ENCODE measurements at regions not wholly inside any gene's neighbourhood (a gene's known extent, or its start where the extent isn't known, plus 50 kb on each side); places are given as distances from the start of the nearest gene placed in this dataset.

DNA sequence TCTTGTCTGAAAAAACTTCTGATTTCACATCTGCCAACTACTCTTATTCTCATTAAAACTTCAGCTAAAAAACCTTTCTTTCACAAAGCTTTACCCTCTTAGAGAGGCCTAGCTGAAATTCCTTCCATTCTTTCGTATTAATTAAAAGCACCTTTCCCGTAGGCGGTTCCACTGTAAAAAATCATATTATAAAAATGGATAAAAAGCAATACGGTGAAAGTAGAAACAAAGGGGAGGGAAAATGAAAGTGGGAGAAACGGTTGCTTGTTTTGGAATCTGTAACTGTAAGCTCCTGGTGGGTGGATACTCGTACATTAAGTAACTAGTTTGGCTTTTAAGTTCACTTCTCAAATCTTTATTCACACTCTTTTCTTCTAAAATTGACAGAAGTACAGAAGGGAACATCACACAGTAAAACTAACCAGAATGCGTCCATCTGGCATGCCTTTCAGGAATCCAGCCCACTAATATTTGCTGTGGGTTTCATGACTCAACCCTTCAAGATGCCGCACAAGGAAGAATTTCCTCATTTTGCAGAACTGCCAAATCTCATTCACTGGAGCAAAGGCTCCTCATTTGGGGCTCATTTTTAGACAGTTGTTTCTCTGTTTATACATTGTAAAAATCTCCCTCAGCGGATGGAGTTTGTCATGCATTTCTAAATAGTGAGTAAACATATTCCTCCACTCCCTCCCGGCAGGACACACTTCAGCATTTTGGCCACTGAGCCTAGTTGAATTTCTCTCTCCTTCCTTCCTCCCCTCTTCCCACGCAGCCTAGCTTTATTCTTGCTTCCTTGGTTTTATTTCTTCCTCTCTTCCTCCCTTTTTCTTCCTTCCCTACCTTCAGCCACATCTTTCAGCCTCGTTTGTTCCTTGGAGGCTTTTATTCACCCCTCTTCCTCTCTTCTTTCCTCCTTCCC, 419.5 kb upstream of the NAALADL2 start:
- peak; percentile 99 for DNase-seq (ENCODE audit: low read depth)
- TF ChIP-seq, protein P1, sequence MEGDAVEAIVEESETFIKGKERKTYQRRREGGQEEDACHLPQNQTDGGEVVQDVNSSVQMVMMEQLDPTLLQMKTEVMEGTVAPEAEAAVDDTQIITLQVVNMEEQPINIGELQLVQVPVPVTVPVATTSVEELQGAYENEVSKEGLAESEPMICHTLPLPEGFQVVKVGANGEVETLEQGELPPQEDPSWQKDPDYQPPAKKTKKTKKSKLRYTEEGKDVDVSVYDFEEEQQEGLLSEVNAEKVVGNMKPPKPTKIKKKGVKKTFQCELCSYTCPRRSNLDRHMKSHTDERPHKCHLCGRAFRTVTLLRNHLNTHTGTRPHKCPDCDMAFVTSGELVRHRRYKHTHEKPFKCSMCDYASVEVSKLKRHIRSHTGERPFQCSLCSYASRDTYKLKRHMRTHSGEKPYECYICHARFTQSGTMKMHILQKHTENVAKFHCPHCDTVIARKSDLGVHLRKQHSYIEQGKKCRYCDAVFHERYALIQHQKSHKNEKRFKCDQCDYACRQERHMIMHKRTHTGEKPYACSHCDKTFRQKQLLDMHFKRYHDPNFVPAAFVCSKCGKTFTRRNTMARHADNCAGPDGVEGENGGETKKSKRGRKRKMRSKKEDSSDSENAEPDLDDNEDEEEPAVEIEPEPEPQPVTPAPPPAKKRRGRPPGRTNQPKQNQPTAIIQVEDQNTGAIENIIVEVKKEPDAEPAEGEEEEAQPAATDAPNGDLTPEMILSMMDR (IDR thresholded peaks at IDR 0.05; ENCODE audit: control insufficient read depth, insufficient read depth, low read depth, low read length, missing control alignments), result no peak
- H3K4me3 ChIP-seq (ENCODE audit: control insufficient read depth, low read depth, low read length), result peak overlapping the region; percentile 45

DNA sequence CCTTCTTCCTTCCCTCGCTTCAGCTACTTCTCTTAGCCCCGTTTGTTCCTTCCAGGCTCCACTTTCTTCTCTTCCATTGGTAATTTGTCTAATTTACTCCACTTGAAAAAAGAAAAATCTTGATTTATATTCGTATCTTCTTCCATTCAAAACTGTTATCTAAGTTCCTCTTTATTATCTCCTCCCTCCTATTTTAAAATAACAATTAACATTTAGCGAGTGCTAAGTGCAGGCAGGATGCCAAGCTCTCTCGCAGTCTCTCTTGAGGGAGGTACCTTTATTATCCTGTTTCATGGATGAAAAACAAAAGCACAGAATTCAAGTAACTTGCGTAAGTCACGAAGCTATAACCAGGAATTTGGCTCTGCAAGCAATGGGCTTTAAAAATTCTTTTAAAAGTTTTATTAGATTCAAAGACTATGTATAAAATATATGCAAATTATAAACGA, 418.9 kb upstream of the NAALADL2 start:
- peak overlapping the region; percentile 45 for H3K4me3 ChIP-seq (ENCODE audit: control insufficient read depth, low read depth, low read length)
- peak; percentile 67 for DNase-seq (ENCODE audit: low read depth)
- TF ChIP-seq, protein P1 (IDR thresholded peaks at IDR 0.05; ENCODE audit: control insufficient read depth, insufficient read depth, low read depth, low read length, missing control alignments), result no peak

DNA sequence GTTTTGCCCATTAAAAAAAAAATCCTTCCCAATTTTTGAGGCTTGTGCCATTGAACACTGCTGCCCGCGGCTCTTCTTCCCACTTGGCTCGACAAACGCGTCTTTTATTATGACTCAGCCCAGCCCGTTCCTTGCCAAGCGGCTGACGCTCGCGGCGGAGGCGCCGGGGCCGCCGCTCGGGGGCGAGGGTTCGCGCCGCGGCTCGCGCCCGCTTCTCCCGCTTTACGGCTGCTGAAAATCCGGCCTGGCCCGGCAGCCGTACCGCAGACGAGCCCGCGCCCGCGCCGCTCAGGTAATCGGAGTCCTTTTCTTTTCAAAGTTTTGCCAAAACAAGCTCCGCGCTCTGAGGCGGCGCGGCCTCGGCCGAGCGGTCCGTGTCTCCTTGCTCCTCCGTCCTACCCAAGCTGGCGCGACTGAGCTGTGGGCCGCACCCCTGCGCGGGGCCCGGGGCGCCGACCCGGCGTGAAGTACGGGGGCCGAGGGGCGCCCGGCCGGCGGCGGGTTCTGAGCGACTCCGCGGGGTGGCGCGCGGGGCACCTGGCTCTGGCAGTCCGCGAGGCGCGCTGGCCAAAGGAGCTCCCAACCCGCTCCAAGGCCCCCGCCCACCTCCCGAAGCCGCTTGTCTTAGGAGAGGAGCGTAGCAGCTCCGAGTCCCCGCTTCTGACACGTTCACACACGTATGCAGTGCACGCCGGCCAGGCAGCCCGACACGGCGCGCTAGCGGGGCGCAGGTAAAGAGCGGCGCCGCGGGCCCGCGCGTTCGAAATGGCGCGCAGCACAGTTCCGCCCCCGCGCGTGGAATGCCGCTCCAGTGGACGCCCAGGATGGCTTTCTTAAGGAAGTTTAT, 418.2 kb upstream of the NAALADL2 start:
- peak overlapping the region; percentile 45 for H3K4me3 ChIP-seq (ENCODE audit: control insufficient read depth, low read depth, low read length)
- peak; percentile 80 for DNase-seq (ENCODE audit: low read depth)
- TF ChIP-seq, protein P1 (IDR thresholded peaks at IDR 0.05; ENCODE audit: control insufficient read depth, insufficient read depth, low read depth, low read length, missing control alignments), result no peak

DNA sequence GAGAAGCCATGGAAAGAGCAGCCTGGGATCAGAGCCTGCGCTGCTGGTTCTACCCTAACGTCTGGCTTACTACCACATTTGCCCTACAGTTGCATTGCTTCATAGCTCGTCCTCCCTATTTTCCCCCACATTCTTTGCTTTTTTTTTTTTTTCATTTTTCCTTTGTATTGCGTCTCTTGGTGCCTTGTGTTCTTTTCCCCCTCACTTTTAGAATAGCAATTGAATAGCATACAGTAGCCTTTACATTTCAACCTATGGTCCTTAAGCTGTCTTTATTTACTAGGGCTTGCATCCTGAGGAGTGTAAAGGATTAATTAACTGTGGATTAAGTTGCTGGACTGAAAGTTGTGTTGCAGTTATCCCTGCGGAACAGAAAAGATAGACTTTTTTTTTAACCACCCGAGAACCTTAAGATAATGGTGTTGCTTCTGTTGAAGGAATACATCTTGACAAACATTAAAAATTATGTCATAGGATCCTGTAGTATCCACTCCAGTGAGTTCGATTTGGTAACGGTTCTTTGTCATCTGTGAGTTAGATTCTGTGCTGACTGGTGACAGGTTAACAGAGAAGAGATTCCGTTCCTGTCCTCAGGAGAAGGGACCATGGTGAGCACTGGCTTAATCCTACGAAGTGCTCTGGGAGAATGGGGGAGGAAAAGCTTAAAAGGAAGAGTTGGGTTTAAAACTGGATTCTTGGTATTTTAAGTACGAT, 417.4 kb upstream of the NAALADL2 start:
- peak overlapping the region; percentile 45 for H3K4me3 ChIP-seq (ENCODE audit: control insufficient read depth, low read depth, low read length)
- TF ChIP-seq, protein P1 (IDR thresholded peaks at IDR 0.05; ENCODE audit: control insufficient read depth, insufficient read depth, low read depth, low read length, missing control alignments), result no peak
- peak; percentile 72 for DNase-seq (ENCODE audit: low read depth)

GRCh38 chr3:174442302-174442682, 416.8 kb upstream of the NAALADL2 start:
- TF ChIP-seq, protein P1 (IDR thresholded peaks at IDR 0.05; ENCODE audit: control insufficient read depth, insufficient read depth, low read depth, low read length, missing control alignments), result no peak
- peak overlapping the region; percentile 45 for H3K4me3 ChIP-seq (ENCODE audit: control insufficient read depth, low read depth, low read length)
- no peak for DNase-seq (ENCODE audit: low read depth)

GRCh38 chr3:174444391-174444790, 414.7 kb upstream of the NAALADL2 start:
- TF ChIP-seq, protein P1 (IDR thresholded peaks at IDR 0.05; ENCODE audit: control insufficient read depth, insufficient read depth, low read depth, low read length, missing control alignments), result no peak
- no peak for DNase-seq (ENCODE audit: low read depth)
- H3K4me3 ChIP-seq (ENCODE audit: control insufficient read depth, low read depth, low read length), result no peak overlapping the region

Measured in AG09309 (cell line).